ENCODE measurements at regions not wholly inside any gene's neighbourhood (a gene's known extent, or its start where the extent isn't known, plus 50 kb on each side); places are given as distances from the start of the nearest gene placed in this dataset.

GRCh38 chr3:13954741-13955483, 75.0 kb upstream of the WNT7A start:
- no peak for DNase-seq

- DNase-seq = no peak
These were observed 74.4 kb upstream of the WNT7A start for GRCh38 chr3:13954266-13954665.

- DNase-seq = no peak
These were observed 71.3 kb upstream of the WNT7A start for GRCh38 chr3:13951184-13951583.

- DNase-seq = no peak
These were observed 70.2 kb upstream of the WNT7A start for GRCh38 chr3:13950042-13950441.

GRCh38 chr3:13947912-13948311, 68.0 kb upstream of the WNT7A start:
- no peak for DNase-seq

- no peak for DNase-seq
These were observed 59.3 kb upstream of the WNT7A start for GRCh38 chr3:13939206-13939605.

GRCh38 chr3:13937131-13937530, 57.3 kb upstream of the WNT7A start:
- DNase-seq = no peak

- DNase-seq = no peak
These were observed 55.7 kb upstream of the WNT7A start for GRCh38 chr3:13935494-13936094.

GRCh38 chr3:13934813-13935212, 54.9 kb upstream of the WNT7A start:
- DNase-seq = no peak

GRCh38 chr3:13934315-13934714, 54.4 kb upstream of the WNT7A start:
- no peak for DNase-seq

- peak; percentile 2 for DNase-seq
These were observed 52.9 kb upstream of the WNT7A start for GRCh38 chr3:13932578-13933295.

- no peak for DNase-seq
These were observed 51.3 kb upstream of the WNT7A start for GRCh38 chr3:13931172-13931571.
